ENCODE measurements at regions not wholly inside any gene's neighbourhood (a gene's known extent, or its start where the extent isn't known, plus 50 kb on each side); places are given as distances from the start of the nearest gene placed in this dataset.

DNA sequence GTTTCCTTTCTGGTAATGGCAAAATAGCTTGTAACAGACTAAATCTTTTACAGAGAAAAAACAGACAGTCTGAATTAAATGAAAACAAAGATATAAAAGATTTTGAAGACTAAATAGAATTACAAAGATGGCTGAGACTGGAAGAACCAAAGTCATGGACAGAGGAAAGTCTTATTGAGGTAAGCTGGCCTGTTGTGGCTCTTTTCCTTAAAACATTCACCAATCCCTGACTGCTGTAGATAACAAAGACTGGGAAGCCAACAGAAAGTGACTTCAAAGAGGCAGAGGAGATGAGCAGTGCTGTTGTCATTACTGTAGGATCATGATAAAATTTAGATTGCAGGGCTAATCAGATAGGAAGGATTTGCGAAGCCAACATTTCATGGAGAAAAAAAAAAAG, 517.0 kb downstream of the KIF2B start:
- Histone ChIP-seq H3K27me3 (replicated peaks; ENCODE audit: control insufficient read depth, insufficient read depth, low read length) (no peaks in the 10 kb centered on the region), H3K9me3 (no peaks in the 10 kb centered on the region), H3K36me3 (ENCODE audit: control insufficient read depth, insufficient read depth, low read length) (no peaks in the 10 kb centered on the region), H3K4me1 (no peaks in the 10 kb centered on the region), H3K4me3 (ENCODE audit: low read depth, low read length) (no peak overlapping the region)
- intact Hi-C loops (cut with micrococcal nuclease; ENCODE audit: unreplicated experiment): no loop called here
- no peak overlapping the region for H3K4me3 Mint-ChIP-seq (ENCODE audit: unreplicated experiment)
- H3K27ac Mint-ChIP-seq (ENCODE audit: unreplicated experiment): no peak overlapping the region
- POLR2A ChIA-PET: no interaction called here
- H3K27me3 Mint-ChIP-seq (ENCODE audit: insufficient read depth, unreplicated experiment): no peaks in the 10 kb centered on the region
- H3K36me3 Mint-ChIP-seq (ENCODE audit: insufficient read depth, unreplicated experiment): no peaks in the 10 kb centered on the region
- CTCF ChIA-PET: no interaction called here
- no peak for DNase-seq
- peaks cover 5% of the 10 kb centered on the region for H3K4me1 Mint-ChIP-seq (ENCODE audit: low read depth, unreplicated experiment)
- H3K9me3 Mint-ChIP-seq (ENCODE audit: unreplicated experiment): peaks cover 16% of the 10 kb centered on the region
- BruUV-seq (replicated peaks): no TSS peak
- TF ChIP-seq, protein P1, sequence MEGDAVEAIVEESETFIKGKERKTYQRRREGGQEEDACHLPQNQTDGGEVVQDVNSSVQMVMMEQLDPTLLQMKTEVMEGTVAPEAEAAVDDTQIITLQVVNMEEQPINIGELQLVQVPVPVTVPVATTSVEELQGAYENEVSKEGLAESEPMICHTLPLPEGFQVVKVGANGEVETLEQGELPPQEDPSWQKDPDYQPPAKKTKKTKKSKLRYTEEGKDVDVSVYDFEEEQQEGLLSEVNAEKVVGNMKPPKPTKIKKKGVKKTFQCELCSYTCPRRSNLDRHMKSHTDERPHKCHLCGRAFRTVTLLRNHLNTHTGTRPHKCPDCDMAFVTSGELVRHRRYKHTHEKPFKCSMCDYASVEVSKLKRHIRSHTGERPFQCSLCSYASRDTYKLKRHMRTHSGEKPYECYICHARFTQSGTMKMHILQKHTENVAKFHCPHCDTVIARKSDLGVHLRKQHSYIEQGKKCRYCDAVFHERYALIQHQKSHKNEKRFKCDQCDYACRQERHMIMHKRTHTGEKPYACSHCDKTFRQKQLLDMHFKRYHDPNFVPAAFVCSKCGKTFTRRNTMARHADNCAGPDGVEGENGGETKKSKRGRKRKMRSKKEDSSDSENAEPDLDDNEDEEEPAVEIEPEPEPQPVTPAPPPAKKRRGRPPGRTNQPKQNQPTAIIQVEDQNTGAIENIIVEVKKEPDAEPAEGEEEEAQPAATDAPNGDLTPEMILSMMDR (IDR thresholded peaks at IDR 0.05; ENCODE audit: insufficient read depth in 1 of 2, low read depth in 1 of 2, low read length in 1 of 2, severe bottlenecking in 1 of 2, unreplicated experiment in 1 of 2): no peak

- Histone ChIP-seq H3K4me1 (peaks cover 4% of the 10 kb centered on the region; the same call in 1 of the 2 replicates), H3K36me3 (ENCODE audit: control insufficient read depth, insufficient read depth, low read length) (no peaks in the 10 kb centered on the region), H3K9me3 (no peaks in the 10 kb centered on the region), H3K4me3 (ENCODE audit: low read depth, low read length) (no peak overlapping the region), H3K27me3 (replicated peaks; ENCODE audit: control insufficient read depth, insufficient read depth, low read length) (no peaks in the 10 kb centered on the region)
- CTCF ChIA-PET: no interaction called here
- POLR2A ChIA-PET: no interaction called here
- no peaks in the 10 kb centered on the region for H3K4me1 Mint-ChIP-seq (ENCODE audit: low read depth, unreplicated experiment)
- TF ChIP-seq, protein P1 (IDR thresholded peaks at IDR 0.05; ENCODE audit: insufficient read depth in 1 of 2, low read depth in 1 of 2, low read length in 1 of 2, severe bottlenecking in 1 of 2, unreplicated experiment in 1 of 2): no peak
- H3K9me3 Mint-ChIP-seq (ENCODE audit: unreplicated experiment): peaks cover 24% of the 10 kb centered on the region
- H3K27ac Mint-ChIP-seq (ENCODE audit: unreplicated experiment): no peak overlapping the region
- no peaks in the 10 kb centered on the region for H3K36me3 Mint-ChIP-seq (ENCODE audit: insufficient read depth, unreplicated experiment)
- no peak for DNase-seq
- intact Hi-C loops (cut with micrococcal nuclease; ENCODE audit: unreplicated experiment): no loop called here
- H3K27me3 Mint-ChIP-seq (ENCODE audit: insufficient read depth, unreplicated experiment): no peaks in the 10 kb centered on the region
- BruUV-seq (replicated peaks): no TSS peak
- H3K4me3 Mint-ChIP-seq (ENCODE audit: unreplicated experiment): no peak overlapping the region
These were observed 524.8 kb downstream of the KIF2B start for GRCh38 chr17:54347495-54347894.

DNA sequence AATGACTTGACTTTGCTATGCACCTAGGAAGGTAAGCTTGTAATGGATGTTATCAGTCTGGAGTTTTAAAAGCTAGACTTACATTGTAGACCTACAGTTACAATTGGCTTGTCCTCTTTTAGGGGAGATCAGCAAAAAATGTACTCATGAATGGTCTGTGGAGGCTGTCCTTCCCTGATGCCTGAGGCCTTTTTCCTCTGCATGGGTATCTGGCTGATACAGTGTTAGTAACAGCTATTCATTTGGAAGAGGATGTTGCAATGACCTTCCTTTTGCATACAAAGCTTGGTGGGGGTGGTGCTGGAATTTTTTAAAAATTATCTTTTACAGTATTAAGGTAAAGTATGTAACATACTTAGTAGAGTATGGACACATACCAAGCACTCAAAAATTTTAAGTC, 525.5 kb downstream of the KIF2B start:
- POLR2A ChIA-PET: no interaction called here
- H3K4me1 ChIP-seq: peaks cover 4% of the 10 kb centered on the region; the same call in 1 of the 2 replicates
- Mint-ChIP-seq H3K4me3 (ENCODE audit: unreplicated experiment) (no peak overlapping the region), H3K9me3 (ENCODE audit: unreplicated experiment) (peaks cover 24% of the 10 kb centered on the region), H3K27ac (ENCODE audit: unreplicated experiment) (no peak overlapping the region), H3K36me3 (ENCODE audit: insufficient read depth, unreplicated experiment) (no peaks in the 10 kb centered on the region), H3K4me1 (ENCODE audit: low read depth, unreplicated experiment) (no peaks in the 10 kb centered on the region), H3K27me3 (ENCODE audit: insufficient read depth, unreplicated experiment) (no peaks in the 10 kb centered on the region)
- H3K36me3 ChIP-seq (ENCODE audit: control insufficient read depth, insufficient read depth, low read length): no peaks in the 10 kb centered on the region
- no peak for DNase-seq
- BruUV-seq (replicated peaks): no TSS peak
- H3K9me3 ChIP-seq: no peaks in the 10 kb centered on the region
- intact Hi-C loops (cut with micrococcal nuclease; ENCODE audit: unreplicated experiment): no loop called here
- H3K27me3 ChIP-seq (replicated peaks; ENCODE audit: control insufficient read depth, insufficient read depth, low read length): no peaks in the 10 kb centered on the region
- H3K4me3 ChIP-seq (ENCODE audit: low read depth, low read length): no peak overlapping the region
- CTCF ChIA-PET: no interaction called here
- TF ChIP-seq, protein P1 (IDR thresholded peaks at IDR 0.05; ENCODE audit: insufficient read depth in 1 of 2, low read depth in 1 of 2, low read length in 1 of 2, severe bottlenecking in 1 of 2, unreplicated experiment in 1 of 2): no peak
